HUDEP-2 (cell line): ENCODE measurements at regions not wholly inside any gene's neighbourhood (a gene's known extent, or its start where the extent isn't known, plus 50 kb on each side); places are given as distances from the start of the nearest gene placed in this dataset.

Experiments used
- DNase-seq, 76 experiments: peaks; one replicate each; lab custom pipeline; 2025; ENCODE audit not compliant: unreplicated experiment in 76 of 76; lab: John Stamatoyannopoulos, UW

DNA sequence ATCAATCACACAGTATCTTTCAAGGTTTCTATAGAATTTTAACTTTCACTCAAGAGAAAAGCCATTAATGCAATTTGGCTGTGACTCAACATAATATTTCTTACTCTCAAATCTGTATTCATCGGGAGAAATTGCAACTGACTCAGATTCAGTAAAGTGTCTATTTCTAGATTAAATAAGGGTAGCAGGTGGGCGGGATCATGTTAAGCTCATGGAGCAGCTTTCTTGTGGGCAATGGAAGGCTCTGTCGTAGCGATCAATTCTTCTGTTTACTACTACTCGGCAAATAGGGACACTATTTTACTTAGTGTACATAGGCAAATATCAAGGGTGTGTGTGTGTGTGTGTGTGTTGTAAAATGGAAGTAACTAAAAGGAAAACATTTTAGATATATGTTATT, 423.6 kb upstream of the NEGR1 start:
- DNase-seq = no peak

DNA sequence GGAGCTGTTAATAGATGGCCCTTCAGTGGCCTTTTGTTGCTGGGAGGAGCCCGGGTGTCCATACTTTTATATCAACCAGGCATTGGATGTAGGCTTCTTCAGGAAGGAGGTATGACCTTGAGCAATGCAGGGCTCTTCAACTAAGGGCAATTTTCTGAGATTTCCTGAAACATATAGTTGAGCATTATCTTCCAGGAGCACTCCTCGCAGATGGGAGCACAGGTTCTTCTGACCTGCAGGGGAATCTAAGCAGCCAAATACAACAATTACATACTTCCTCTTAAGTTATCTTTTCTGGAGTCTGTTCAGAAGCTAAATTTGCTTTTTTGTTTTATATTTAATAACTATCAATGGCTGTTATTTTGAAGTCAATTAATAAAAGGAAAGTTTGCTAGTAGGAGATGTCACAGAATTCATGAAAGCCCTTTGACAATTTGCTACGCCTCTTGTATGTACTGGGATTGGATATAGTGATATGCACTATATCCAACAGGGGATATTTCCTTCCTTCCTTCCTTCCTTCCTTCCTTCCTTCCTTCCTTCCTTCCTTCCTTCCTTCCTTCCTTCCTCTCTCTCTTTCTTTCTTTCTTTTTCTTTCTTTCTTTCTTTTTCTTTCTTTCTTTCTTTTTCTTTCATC, 422.6 kb upstream of the NEGR1 start:
- no peak for DNase-seq

DNA sequence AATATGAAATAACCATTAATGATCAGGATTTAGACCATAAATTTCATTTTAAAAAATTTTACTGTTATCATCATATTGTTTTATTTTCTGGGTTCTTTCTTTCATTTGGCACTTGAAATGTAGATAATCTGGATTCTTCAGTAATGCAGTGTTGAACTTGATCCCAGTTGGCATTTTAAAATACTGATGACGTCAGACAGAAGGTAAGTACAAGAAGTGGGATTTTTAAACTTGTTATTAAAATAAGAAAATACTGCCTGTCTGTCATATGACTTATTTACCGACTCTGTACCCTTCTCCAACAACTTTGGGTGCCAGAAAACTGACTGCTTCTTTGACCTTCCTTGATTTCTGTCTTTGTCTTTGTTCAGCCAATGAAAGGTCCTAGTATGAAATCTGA, 415.1 kb upstream of the NEGR1 start:
- no peak for DNase-seq

DNA sequence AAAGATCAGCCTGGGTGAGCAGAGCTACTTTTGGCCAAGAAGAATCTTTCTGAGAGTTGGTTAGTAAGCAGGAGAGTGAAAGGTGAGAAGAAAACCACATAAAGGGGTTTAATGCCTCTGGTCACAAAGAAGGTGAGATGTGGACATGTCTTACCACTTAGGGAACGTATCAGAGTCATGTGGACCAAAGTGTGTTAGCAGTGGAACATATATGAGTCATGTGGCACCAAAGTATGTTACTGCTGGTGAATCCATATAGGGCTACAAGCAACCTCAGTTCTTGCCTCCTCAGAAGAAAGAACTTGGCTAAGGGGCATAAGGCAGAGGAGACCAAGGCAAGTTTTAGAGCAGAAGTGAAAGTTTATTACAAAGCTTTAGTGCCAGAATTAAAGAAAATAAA, 411.6 kb upstream of the NEGR1 start:
- no peak for DNase-seq

DNA sequence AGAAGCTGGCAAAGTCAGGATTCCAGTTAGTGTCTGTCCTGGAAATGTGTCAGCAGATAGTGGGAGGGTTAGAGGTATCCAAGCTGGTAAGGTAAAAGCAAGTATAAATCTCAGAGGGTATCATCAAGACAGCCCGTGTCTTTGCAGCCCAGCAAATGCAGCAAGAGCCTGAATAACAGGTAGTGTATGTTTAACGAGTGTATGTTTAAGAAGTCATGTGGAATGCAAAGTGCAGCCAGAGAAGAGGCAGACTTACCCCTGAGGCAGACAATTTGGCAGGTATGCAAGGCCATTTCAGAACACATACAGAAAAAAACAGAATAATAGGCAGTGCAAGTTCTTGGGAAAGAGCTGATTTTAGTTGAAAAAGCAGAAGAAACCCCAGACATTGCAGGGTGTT, 411.0 kb upstream of the NEGR1 start:
- DNase-seq = no peak

DNA sequence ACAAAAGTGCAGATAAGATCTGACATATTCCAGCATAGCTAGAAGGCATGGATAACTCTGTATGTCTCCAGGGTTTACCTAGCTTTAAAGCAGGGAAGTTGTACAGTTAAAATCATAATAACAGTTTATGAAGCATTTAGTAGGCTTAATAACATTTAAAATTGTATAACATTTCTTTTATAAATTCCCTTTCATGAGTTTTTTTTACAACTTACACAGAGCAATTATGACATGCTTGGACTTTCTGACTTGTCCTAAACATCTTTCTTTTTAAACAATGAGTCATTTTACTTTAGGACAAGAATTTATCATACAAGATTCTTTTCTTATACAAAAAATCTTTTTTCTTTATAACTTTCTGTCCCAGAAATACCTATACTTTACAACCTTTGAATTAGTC, 408.5 kb upstream of the NEGR1 start:
- no peak for DNase-seq

DNA sequence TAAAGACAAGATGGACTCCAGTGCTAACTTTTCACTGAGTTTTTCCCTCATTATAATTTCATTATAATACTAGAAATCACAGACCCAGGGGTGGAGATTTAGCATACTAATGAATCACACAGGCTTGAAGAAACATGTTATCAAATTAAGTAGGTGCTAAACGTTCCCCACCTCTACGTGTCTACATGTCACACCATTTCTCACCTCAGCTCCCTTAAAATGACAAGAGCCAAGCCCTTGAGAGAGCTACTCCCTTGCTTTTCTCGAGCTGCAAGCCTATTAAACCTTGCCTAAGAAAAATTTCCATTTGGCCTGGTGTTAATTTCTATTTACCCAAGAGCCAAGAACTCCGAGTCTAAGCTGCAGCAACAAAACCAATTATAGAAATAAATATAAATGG, 396.3 kb upstream of the NEGR1 start:
- no peak for DNase-seq

DNA sequence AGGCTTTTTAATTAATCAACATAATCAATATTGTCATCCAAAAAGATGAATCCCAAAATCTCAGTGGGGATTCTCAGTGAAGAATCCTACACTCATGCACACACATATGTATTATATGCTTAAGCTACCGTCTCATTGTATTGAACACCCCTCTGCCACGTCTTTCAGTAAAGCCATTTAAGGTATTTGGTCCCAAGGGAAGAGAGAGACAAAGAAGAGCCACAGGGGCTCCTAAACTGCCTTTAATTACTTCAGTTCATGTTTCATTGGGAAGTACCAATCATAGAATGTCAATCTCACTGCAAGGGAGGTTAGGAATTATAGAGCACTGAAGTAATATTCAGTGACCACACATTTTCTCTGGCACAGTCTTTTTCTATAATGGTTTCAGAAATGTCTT, 388.6 kb upstream of the NEGR1 start:
- DNase-seq = no peak

DNA sequence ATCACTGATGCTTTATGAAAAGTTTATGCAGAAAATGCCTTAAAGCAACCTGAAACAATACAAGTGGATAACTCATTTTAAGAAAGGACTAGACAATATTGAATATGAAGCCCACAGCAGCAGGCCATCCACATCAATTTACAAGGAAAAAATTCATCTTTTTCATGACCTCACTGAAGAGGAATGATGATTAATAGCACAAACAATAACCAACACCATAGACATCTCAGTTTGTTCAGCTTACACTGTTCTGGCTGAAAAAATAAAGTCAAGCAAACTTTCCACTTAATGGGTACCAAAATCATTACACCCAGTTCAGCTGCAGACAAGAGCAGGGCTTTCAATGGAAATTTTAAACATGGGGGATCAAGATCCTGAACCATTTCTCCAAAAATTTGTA, 380.6 kb upstream of the NEGR1 start:
- no peak for DNase-seq

DNA sequence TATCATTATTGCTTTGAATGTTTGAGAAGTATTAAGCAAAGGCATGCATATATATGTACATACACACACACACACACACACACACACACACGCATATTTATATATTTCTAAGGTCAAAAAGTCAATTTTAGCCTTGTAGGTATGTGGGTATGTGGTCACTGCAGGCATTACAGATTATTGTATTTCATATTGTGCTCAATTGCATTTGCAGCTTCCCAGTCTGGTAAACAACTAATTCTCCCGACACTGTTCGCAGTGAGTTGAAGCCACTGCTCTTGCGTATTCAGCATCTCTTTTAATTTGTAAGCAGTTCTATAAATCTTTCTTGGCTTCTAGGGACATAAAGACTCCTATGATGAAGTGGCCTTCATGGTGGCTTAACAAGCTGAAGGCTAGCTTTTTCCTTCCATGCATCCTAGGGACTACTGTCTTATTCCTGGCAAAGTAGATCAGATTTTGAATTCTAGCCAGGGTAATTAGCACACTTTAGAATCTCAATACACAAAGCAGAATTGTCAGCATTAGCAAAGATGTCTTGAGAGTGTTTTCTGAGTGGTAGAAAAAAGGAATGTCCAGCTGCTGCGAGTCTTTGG, 368.6 kb upstream of the NEGR1 start:
- no peak for DNase-seq

DNA sequence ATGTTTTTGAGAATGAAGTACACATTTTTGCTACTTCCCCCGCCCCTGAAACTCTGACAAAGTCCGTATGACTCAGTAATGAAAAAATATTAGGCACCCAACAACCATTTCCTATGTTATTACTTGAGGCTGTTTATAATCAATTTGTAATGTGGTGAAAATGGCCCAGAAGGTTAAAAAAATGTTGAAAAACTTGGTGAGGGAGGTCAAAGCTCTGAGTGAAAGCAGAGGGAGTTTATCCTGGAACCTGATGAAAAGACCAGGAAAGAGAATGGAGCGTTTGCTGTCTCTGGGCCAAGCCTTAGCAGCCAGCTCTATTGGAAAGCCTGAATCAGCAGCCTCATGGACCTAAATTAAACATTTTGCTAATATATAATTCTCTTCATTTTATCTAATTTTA, 367.7 kb upstream of the NEGR1 start:
- DNase-seq = no peak

DNA sequence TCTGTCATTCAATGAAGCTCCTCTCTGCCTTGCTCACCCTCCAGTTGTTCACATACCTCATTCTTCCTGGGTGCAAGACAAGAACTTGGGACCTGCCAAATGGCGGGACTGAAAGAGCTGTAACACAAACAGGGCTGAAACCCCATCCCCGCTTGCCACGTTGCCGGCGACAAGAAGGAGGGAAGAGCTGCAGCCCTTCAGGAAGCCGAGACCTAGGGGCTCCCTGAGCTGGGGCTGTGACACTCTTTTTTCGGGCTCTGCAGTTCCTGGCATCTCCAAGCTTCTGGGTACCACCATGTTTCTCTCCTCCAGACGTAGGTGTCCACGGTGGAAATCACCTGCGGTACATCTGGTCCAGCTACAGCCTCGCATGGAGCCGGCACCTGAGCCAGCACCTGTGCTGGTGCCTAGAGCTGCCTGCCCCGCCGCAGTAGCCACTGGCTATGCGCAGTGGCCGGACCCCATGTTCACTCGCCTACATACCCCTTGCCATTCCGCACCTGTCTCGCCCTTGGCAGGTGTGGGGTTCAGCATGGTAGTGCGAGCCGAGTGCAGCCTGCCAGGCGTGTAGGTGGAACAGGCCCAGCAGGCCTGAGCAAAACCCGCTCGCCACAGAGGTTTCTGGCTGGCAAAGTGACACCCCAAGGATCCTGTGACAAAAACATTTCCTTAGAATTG, 367.0 kb upstream of the NEGR1 start:
- DNase-seq = no peak

DNA sequence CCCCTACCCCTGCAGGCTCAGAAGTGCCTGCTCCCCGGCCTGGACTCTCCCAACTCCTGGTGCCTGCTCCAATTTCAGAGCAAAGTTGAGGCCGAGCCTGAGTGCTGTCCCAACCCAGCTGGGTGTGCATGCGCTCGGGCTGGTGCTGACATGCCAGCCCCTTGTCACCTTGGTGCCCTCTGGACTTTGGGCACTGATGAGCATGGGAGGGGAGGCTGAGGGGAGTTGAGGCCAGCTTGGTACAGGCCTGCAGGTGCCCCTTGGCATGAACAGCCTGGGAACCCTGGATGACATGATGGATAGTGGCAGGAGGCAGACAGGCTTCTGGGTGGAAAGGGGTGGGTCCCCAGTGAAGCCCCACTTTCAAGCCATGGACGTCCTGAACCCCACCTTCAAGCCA, 366.1 kb upstream of the NEGR1 start:
- DNase-seq = no peak

DNA sequence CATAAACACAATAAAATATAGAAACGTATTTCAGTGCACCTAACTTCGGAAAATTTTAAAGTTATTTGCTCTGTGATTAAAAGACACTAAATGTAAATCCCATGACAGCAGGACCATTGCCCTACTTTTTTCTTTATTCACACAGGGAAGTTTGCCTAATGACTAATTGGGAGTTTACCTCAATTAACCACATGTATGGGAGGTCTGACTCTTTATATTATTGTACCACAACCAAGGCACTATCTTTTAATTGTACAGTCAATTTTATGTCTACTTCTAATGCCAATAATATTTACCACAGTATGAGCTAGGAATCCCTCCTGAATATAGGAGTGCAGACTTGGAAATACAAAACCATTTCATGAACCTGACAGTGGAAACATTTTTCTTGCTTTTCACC, 360.8 kb upstream of the NEGR1 start:
- DNase-seq = no peak

DNA sequence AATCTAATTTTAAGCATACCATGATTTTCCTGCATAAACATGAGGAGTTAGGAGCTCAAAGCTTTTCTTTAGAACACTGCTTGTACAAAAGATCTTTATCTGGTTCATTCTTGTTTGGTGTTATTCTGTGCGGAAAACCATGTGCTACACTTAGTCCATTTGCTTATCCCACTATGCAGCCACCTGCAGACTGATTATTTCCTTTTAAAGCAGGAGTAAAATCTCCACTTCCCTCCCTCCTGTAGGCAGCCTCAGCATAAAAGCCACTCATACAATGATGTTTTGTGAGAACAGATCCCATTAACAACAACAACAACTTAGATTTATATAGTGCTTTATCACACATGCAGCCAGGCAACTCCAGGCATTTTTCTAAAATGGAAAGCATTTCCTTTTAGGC, 355.3 kb upstream of the NEGR1 start:
- no peak for DNase-seq

DNA sequence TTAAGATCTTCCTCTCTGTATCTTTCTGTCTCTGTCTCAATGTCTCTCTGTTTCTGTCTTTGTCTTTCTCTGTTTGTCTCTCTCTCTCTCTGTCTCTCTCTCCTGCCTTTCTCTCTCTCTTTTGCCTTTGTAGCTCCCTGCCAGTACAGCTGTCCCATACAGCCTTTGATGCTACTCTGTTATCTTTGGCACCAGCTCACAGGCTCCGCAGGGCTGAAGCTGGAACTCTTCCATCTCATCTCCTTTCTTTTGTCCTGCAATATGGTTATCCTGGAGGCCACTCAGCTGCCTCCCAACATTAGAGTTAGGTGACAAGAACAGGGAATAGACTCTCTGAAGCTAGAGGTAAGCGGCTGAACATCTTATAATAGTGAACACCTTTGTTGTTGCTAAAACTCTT, 354.3 kb upstream of the NEGR1 start:
- no peak for DNase-seq

DNA sequence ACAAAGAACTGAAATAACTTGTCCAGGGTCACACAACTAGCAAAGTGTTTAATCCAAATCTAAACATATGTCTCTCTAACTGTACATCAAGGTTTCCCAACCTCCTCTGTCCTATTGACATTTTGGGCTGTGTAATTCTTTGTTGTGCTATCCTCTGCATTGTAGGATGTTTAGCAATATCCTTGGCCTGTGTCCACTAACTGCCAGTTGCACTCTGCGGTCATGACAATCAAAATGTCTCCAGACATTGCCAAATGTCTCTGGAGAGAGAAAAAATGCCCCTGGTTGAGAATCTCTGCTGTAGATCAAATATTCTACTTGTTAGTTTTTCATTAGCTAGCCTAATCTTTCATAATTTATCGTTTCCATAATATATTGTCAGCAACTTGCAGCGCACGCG, 353.4 kb upstream of the NEGR1 start:
- no peak for DNase-seq

DNA sequence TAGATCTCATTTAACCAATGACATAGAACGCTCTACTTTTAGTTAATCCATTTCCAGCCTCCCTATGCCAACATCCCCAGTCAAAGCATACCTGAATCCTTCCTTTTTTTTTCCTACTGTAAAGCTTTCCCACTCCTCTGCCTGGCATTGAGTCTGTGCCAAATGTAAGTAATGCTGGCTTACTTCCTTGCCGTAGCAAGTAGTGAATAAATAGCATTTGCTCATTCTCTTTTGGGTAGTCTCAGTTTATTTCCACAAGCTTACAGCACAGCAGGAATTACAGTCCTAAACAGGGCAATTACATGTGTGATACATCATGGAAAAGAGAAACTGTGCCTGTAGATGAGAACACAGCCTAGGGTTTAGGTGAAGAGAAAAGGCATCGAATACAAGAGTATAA, 352.6 kb upstream of the NEGR1 start:
- DNase-seq = no peak

DNA sequence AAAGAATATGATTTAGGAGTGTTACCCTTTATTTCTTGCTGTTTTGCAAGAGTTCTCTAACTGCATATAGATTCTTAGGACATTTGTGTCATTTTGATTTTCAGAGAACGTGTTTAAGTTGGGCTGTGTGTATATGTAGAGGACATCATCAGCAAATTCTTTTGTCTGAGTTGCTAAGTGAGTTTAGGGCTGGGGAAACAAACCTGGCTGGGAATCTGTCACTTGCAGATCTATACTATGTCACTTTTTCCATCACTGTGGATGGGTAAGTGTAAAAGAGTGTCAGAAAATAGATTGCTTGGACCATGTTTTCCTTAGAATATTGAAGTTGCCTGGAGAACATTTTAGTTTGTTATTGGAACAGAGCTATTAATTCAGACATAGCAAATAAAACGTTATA, 349.1 kb upstream of the NEGR1 start:
- no peak for DNase-seq

DNA sequence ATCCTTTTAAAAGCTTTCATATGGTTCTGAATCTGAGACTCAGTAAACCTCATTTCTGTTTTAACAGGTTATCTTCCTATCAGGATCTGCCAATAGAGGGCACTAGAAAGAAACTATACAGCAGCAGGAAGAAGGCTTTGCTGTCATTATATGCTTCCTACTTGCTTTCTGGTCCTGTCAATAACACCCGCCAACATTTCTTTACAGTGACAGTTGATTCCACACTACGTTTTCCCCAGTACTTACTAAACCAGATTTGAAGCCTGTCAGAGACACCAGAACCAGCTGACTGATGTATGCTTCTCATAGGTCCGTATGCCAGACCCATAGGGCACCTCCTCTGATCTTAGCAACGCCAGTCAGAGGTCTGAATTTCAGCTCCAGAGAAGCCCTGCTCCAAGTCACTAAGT, 341.0 kb upstream of the NEGR1 start:
- DNase-seq = peak in 8 of 76 experiments; percentile 1 to 36 (median 6)

DNA sequence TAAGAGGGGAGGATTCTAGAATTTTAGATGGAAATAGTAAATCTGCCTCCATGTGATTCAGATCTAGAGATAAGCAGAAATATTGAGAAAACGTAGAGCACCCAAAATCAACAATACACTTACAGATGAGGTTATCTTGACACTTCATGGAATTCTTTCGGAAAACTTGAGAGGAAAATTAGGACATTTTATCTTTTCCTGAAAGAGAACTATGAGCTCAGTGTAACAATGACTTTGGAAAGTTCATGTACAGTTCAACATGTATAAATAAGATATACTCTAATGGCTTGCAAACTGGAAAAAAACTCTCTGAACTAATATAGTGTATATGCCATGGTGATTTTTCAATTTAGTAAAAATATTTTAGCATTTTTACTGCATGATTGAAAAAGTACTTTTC, 338.1 kb upstream of the NEGR1 start:
- no peak for DNase-seq

DNA sequence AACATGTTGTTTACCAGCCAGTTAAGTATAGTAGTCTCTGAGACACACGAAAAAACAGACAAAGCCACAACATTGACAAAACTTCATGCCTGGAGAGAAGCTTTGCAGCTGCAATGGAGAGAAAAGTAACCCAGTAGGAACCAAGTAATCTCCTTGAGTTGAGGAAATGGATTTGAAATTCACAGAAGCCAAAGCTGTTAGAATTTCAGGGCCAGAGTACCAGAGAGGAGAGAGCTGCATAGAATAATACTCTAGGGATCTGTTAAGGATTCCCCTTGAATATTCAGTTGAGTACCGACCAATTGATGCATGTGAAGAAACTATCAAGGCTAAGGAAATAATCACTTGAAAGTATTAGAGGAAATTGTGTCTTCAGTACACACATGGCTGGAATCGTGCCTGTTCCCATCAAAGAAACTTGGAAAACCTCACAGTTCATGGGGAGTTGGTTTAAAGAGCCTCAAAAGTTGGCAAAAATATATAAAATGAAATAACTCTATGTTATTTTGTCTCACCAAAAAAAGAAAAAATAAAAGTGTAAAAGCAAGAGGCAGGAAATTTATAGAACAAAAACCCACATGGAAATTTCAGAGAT, 324.0 kb upstream of the NEGR1 start:
- DNase-seq = no peak
